Naive thymus-derived CD8-positive, alpha-beta T cell (primary cell): ENCODE measurements at regions not wholly inside any gene's neighbourhood (a gene's known extent, or its start where the extent isn't known, plus 50 kb on each side); places are given as distances from the start of the nearest gene placed in this dataset.

Source experiments
- ATAC-seq, 2 donors: fragments of 150-1000 bp; cut with Tn5 transposase in 1 of 2; sonication (Bioruptor Pico), chemical (Tn5 transposase) in 1 of 2; 1 replicate in 1 of 2; 2 replicates in 1 of 2; pipeline ENCODE4 v1.10.0; 2021; ENCODE audit warnings: mild to moderate bottlenecking in 2 of 2, moderate library complexity in 2 of 2
- POLR2A ChIA-PET: fragments of 350-600 bp; sonication (Branson Sonifier 250); formaldehyde crosslinking; loops from one replicate; lab custom pipeline; 2021; ENCODE audit warnings: antibody characterized with exemption; lab: Charles Lee
- DNase-seq, 10 donors: peaks; one replicate each; pipeline versions ENCODE4 v3.0.0 to v3.0.0-alpha.2; 2020 to 2022
- H3K27ac Mint-ChIP-seq, 10 donors: one replicate each; pipeline ENCODE4 v1.8.0; 2020 to 2022; ENCODE audit warnings: mild to moderate bottlenecking in 10 of 10, mixed read lengths in 10 of 10, moderate library complexity in 4 of 10, inconsistent platforms in 1 of 10
- H3K27me3 Mint-ChIP-seq, 5 donors: one replicate each; pipeline ENCODE4 v1.8.0; 2021 to 2022; ENCODE audit warnings: mixed read lengths in 5 of 5
- H3K36me3 Mint-ChIP-seq, 3 donors: one replicate each; pipeline ENCODE4 v1.8.0; 2020 to 2022; ENCODE audit warnings: mixed read lengths in 3 of 3, mild to moderate bottlenecking in 2 of 3, inconsistent platforms in 1 of 3
- H3K4me1 Mint-ChIP-seq, 4 donors: one replicate each; pipeline ENCODE4 v1.8.0; 2021 to 2022; ENCODE audit warnings: mixed read lengths in 4 of 4
- H3K4me3 Mint-ChIP-seq, 10 donors: one replicate each; pipeline ENCODE4 v1.8.0; 2020 to 2022; ENCODE audit warnings: mild to moderate bottlenecking in 10 of 10, mixed read lengths in 10 of 10, moderate library complexity in 6 of 10, inconsistent platforms in 1 of 10
- H3K9me3 Mint-ChIP-seq, 9 donors: one replicate each; pipeline ENCODE4 v1.8.0; 2020 to 2022; ENCODE audit warnings: mixed read lengths in 9 of 9, mild to moderate bottlenecking in 3 of 9, inconsistent platforms in 1 of 9, moderate library complexity in 1 of 9

DNA sequence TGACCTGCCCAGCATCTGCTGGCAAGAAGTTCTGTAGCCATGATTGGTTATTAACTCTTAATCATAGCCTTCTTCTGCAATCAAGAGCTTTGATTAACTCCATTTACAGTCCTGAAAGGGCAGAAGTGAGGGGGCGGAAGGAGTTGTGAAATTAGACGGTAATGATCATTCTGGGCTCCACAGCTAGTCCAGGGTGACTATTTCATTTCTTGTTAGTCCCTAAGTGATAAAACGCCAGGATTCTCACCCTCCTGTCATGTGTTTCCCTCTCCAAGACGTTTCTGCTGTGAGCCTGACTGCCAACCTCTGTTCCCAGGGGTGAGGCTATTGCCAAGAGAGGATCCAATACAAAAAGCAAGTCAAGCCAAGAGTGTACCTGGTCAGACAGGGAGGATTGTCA, 155.9 kb upstream of the IPO5 start:
- Mint-ChIP-seq H3K4me1 (no peaks in the 10 kb centered on the region), H3K9me3 (peaks cover 0 to 50% (median 31%) of the 10 kb centered on the region in 9 donors), H3K4me3 (no peak overlapping the region), H3K27ac (no peak overlapping the region), H3K27me3 (peaks cover 6 to 32% (median 27%) of the 10 kb centered on the region in 5 donors), H3K36me3 (peaks cover 0 to 42% (median 7%) of the 10 kb centered on the region in 3 donors)
- DNase-seq (no peak), ATAC-seq (no peak)
- POLR2A ChIA-PET = no interaction called here

DNA sequence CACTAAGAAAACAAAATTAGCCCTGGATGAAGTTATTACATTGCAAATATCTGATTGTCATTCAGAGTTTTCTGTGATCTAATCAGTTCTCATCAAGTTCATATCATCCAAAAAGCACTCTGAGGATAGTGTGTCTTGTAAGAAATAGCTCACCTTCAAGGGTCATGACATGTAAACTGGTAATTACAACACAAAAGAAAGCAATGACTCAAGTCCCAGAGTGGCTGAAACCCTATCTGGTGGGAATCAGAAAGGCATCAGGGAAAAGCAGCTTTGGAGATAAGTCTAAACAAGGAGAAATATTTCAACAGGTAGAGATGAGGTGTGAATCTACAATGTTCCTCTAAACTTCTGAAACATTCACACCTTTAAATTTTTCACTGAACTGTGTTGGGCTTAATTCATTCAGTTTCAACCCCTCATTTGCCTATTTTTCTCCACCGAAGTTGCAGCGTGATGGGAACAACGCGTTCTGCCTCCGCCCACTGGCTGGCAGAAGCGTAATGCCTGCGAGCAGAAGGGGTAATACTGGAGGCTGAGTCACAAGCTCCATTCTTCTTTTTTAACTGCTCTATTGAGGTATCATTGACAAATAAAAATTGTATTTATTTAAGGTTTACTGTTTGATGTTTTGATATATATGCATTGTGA, 155.2 kb upstream of the IPO5 start:
- Mint-ChIP-seq H3K9me3 (peaks cover under 1 to 46% (median 27%) of the 10 kb centered on the region in 9 donors), H3K4me3 (no peak overlapping the region), H3K27ac (no peak overlapping the region), H3K36me3 (peaks cover 0 to 42% (median 3%) of the 10 kb centered on the region in 3 donors), H3K4me1 (no peaks in the 10 kb centered on the region), H3K27me3 (peaks cover 6 to 36% (median 28%) of the 10 kb centered on the region in 5 donors)
- DNase-seq (no peak), ATAC-seq (no peak)
- POLR2A ChIA-PET = no interaction called here

DNA sequence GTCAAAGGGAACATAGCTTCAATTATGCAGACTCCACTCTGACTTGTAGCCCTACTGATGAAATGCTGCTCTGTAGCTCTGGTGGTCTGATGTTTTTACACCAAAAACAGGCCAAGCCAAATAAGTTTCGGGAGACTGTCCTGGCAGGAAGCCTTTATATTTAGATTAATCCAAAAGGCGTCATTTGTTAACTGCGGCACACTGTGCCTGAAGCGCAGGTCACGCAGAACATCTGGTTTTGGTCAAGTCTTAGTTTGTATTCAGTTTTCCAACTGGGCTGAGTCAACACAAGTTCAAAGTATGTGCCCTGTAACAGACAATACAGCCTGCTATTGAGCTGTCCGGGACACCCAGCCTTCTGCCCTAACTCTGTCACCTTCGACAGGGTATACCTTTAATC, 154.6 kb upstream of the IPO5 start:
- POLR2A ChIA-PET = no interaction called here
- Mint-ChIP-seq H3K9me3 (peaks cover 6 to 46% (median 24%) of the 10 kb centered on the region in 9 donors), H3K27me3 (peaks cover 12 to 41% (median 31%) of the 10 kb centered on the region in 5 donors), H3K4me3 (no peak overlapping the region), H3K36me3 (peaks cover 0 to 43% (median 2%) of the 10 kb centered on the region in 3 donors), H3K4me1 (no peaks in the 10 kb centered on the region), H3K27ac (no peak overlapping the region)
- ATAC-seq (no peak), DNase-seq (no peak)

DNA sequence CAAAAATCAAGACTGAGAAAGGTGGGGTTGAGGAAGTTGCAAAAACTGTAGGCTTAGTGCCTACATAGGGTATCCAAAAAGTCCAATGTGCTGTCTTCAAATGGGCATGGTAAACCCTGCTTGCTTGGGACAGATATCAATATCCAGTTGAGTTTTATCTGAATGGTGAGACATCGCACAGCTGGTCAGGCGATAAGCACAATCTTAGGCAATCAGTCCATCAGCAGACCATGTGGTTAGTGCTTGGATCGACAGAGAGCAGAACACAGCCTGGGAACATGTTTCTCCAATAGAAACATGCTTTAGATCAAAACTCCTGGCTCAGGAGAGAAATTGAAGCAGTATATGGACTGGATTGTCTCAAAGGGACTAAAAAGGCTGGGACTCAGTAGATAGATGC, 151.3 kb upstream of the IPO5 start:
- no peak overlapping the region for H3K4me3 Mint-ChIP-seq
- H3K9me3 Mint-ChIP-seq = peaks cover 0 to 22% (median 3%) of the 10 kb centered on the region in 9 donors
- DNase-seq = no peak
- no peak overlapping the region for H3K27ac Mint-ChIP-seq
- H3K36me3 Mint-ChIP-seq = peaks cover 0 to 22% (median 0%) of the 10 kb centered on the region in 3 donors
- ATAC-seq = no peak
- POLR2A ChIA-PET = no interaction called here
- peaks cover 20 to 63% (median 39%) of the 10 kb centered on the region in 5 donors for H3K27me3 Mint-ChIP-seq
- no peaks in the 10 kb centered on the region for H3K4me1 Mint-ChIP-seq

DNA sequence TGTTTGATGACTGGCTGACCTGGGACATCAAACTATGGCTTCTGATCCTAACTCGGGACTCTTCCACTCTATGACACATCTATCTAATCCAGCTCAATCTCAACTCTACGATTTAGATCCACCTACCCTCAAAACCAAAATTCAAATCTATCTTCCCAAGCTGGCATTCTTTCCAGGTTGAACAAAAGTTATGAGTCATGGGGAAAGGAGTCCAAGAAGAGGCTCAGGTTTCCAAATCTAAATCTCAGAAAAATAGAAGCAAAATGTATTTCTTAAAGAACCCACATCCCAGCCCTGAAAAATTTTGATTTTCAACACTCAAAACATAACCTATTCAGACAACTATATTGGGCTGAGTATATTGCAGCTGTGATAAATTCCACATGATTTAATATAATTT, 143.9 kb upstream of the IPO5 start:
- peaks cover 13 to 51% (median 28%) of the 10 kb centered on the region in 5 donors for H3K27me3 Mint-ChIP-seq
- peaks cover 0 to 17% (median under 1%) of the 10 kb centered on the region in 9 donors for H3K9me3 Mint-ChIP-seq
- no peaks in the 10 kb centered on the region for H3K4me1 Mint-ChIP-seq
- no peak overlapping the region for H3K27ac Mint-ChIP-seq
- DNase-seq (no peak), ATAC-seq (no peak)
- POLR2A ChIA-PET = no interaction called here
- no peaks in the 10 kb centered on the region for H3K36me3 Mint-ChIP-seq
- no peak overlapping the region for H3K4me3 Mint-ChIP-seq

DNA sequence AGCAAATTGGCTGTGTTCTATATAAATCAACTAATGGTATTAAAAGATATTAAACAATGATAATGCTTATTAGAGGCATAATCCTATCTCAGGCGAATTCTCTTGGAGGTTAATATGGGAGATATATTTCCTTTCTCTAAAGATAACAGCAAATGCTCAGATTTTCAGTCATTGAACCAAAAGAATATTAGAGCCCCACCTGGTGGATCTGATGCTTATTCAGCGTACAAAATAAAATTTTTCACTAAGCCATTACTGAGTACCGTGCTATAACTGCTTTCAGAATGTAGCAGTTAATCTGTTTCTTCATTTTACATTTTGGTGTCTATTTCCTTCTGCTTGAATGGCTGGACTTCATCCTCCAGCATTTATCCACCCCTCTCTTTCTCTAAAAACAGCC, 143.3 kb upstream of the IPO5 start:
- DNase-seq (no peak), ATAC-seq (no peak)
- Mint-ChIP-seq H3K9me3 (peaks cover 0 to 17% (median 0%) of the 10 kb centered on the region in 9 donors), H3K4me1 (no peaks in the 10 kb centered on the region), H3K27ac (no peak overlapping the region), H3K27me3 (peaks cover 8 to 46% (median 23%) of the 10 kb centered on the region in 5 donors), H3K4me3 (no peak overlapping the region), H3K36me3 (no peaks in the 10 kb centered on the region)
- POLR2A ChIA-PET = no interaction called here

DNA sequence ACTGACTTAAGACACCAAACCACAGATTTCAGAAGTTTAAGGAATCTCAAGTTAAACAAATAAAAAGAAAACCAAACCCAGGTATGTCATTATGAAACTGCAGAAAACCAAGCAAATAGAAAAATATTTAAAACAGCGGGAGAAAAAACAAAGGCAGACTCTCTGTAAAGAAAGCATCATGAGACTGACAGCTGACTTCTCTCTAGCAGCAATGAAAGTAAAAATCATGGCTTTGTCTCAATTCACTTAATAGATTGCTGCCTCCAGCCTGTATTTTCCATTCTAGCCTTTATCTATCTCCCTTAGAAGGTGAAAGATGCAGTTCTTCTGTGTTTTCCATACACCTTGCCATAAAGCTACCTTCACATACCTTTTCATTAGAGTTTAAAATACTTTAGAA, 131.1 kb upstream of the IPO5 start:
- Mint-ChIP-seq H3K4me1 (no peaks in the 10 kb centered on the region), H3K4me3 (no peak overlapping the region), H3K36me3 (peaks cover 0 to 5% (median 0%) of the 10 kb centered on the region in 3 donors), H3K27me3 (peaks cover 6 to 34% (median 18%) of the 10 kb centered on the region in 5 donors), H3K27ac (no peak overlapping the region), H3K9me3 (peaks cover 0 to 9% (median 2%) of the 10 kb centered on the region in 9 donors)
- ATAC-seq (no peak), DNase-seq (no peak)
- POLR2A ChIA-PET = no interaction called here

DNA sequence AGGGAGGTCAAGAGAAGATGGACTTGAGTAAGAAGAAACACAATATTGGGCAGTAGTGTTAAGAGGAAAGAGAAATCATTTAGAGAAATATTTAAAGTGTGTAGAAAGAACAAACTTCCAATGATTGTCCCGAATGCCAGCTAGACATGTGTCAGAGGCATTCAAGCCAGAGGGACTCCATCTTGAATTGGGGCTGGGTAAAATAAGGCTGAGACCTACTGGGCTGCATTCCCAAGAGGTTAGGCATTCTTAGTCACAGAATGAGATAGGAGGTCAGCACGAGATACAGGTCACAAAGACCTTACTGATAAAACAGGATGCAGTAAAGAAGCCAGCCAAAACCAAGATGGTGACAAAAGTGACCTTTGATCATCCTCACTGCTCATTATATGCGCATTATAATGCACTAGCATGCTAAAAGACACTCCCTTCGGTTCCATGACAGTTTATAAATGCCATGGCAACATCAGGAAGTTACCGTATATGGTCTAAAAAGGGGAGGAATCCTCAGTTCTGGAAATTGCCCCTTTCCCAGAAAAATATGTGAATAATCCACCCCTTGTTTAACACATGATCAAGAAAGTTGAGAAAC, 127.0 kb upstream of the IPO5 start:
- no peak for DNase-seq
- POLR2A ChIA-PET = no interaction called here
- H3K27ac Mint-ChIP-seq = no peak overlapping the region
- peaks cover 6 to 19% (median 18%) of the 10 kb centered on the region in 5 donors for H3K27me3 Mint-ChIP-seq
- H3K36me3 Mint-ChIP-seq = peaks cover 0 to 5% (median 0%) of the 10 kb centered on the region in 3 donors
- H3K4me1 Mint-ChIP-seq = no peaks in the 10 kb centered on the region
- no peak for ATAC-seq
- peaks cover 0 to 9% (median 2%) of the 10 kb centered on the region in 9 donors for H3K9me3 Mint-ChIP-seq
- H3K4me3 Mint-ChIP-seq = no peak overlapping the region

DNA sequence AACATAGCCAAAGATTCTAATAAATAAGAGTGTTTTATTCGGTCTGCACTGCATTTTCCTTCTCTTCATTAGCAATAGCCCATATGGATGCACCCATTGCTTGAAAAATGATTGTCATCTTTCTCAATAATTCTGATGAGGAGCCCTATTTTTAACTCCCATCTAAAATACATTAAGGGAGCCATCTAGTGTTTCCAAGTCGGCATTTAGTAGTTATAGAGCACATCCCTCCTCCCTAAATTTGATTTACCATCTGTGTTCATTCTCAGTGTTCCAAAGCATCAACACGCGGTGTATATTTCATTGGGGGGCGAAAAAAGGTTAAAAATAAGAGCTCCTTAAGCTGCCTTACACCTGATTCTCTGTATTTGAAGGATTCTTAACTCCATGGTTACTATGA, 119.2 kb upstream of the IPO5 start:
- peaks cover 0 to 18% (median 6%) of the 10 kb centered on the region in 5 donors for H3K27me3 Mint-ChIP-seq
- no peak overlapping the region for H3K27ac Mint-ChIP-seq
- peaks cover 0 to 1% (median 0%) of the 10 kb centered on the region in 3 donors for H3K36me3 Mint-ChIP-seq
- ATAC-seq = no peak
- H3K4me3 Mint-ChIP-seq = no peak overlapping the region
- POLR2A ChIA-PET = no interaction called here
- no peaks in the 10 kb centered on the region for H3K4me1 Mint-ChIP-seq
- no peak for DNase-seq
- H3K9me3 Mint-ChIP-seq = peaks cover 0 to 6% (median 3%) of the 10 kb centered on the region in 9 donors

DNA sequence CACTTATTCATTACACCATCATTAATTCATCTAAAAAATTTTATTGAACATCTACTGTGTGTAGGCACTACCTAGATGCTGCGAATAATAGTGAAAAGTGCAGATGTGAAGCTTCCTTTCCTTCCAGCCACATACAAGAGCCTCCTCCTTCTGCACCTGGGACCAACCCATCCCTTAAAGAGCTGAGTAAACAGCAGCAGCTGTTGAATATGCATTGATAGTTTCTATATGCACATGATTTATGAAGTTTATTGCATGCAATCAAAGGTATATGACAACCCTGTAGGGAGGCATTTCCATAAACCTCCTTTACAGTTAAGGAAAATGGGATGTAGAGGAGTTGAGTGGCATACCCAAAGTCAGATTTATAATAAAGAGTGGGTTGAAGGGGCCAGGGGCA, 110.3 kb upstream of the IPO5 start:
- Mint-ChIP-seq H3K27me3 (peaks cover 19 to 60% (median 29%) of the 10 kb centered on the region in 5 donors), H3K4me1 (no peaks in the 10 kb centered on the region), H3K4me3 (no peak overlapping the region), H3K27ac (no peak overlapping the region), H3K9me3 (peaks cover 0 to 4% (median 0%) of the 10 kb centered on the region in 9 donors), H3K36me3 (no peaks in the 10 kb centered on the region)
- POLR2A ChIA-PET = no interaction called here
- DNase-seq = no peak
- no peak for ATAC-seq

DNA sequence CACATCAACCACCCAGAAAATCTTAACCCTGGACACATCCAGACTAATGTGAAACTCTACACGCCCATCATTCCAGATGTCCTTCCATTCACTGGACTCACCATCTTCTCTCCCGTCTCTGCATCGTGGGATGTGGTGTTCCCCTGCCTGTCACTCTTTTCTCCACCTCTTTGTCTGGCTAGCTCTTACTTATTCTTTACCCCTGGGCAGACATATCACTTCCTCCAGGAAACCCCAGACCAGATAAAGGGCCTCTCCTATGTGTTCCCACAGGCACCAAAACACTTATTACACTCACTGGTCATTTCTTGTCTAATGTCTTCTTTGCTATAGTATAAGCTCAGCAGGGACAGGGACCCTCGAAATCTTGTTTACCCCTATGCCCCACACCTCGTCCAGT, 109.3 kb upstream of the IPO5 start:
- Mint-ChIP-seq H3K4me1 (peaks cover 0 to under 1% (median 0%) of the 10 kb centered on the region in 4 donors), H3K27ac (no peak overlapping the region), H3K4me3 (no peak overlapping the region), H3K36me3 (no peaks in the 10 kb centered on the region), H3K27me3 (peaks cover 23 to 55% (median 28%) of the 10 kb centered on the region in 5 donors), H3K9me3 (peaks cover 0 to 2% (median 0%) of the 10 kb centered on the region in 9 donors)
- no peak for ATAC-seq
- no peak for DNase-seq
- POLR2A ChIA-PET = no interaction called here

DNA sequence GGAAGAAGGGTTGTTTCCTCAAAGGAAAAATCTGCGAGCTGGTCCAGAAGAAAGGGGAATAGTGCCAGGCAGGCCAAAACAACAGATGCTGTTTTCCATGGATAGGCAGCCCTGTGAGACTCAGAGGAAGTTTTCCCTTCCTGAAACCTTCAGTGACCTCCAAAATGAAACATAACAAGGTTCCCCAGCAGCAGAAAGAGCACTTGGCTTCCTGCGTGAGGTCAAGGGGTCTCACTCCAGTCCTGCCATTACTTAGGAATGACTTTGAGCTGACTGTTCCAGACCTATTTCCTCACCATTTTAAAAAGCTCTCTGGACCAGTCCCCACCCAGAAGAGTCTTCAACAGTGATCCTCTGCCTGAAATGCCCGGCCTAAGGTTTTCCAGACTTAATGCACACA, 104.6 kb upstream of the IPO5 start:
- Mint-ChIP-seq H3K27ac (no peak overlapping the region), H3K9me3 (peaks cover 0 to 3% (median 0%) of the 10 kb centered on the region in 9 donors), H3K4me1 (peaks cover 0 to 5% (median 0%) of the 10 kb centered on the region in 4 donors), H3K4me3 (no peak overlapping the region), H3K27me3 (peaks cover 13 to 33% (median 31%) of the 10 kb centered on the region in 5 donors), H3K36me3 (no peaks in the 10 kb centered on the region)
- POLR2A ChIA-PET = no interaction called here
- ATAC-seq (no peak), DNase-seq (no peak)

DNA sequence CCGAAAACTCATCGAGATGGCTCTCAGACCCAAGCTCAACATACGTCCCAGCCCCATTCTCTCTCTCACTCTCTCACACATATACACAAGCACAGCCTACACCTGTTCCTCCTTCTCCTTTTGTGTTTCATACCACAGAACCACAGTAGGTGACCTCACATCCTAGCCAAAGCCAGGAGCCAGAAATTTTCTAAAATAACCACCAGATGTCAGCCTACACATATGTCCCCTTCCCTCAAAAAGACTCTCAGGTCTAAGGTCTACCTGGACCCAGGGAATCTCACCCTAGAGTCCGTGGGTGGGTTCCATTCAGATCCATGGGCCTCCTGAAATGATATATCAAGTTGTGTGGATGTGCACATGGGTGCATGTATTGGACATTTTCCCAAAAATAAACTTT, 104.2 kb upstream of the IPO5 start:
- Mint-ChIP-seq H3K27me3 (peaks cover 9 to 29% (median 27%) of the 10 kb centered on the region in 5 donors), H3K36me3 (no peaks in the 10 kb centered on the region), H3K9me3 (peaks cover 0 to 3% (median 0%) of the 10 kb centered on the region in 9 donors), H3K4me3 (no peak overlapping the region), H3K4me1 (peaks cover 0 to 5% (median 0%) of the 10 kb centered on the region in 4 donors), H3K27ac (no peak overlapping the region)
- DNase-seq (no peak), ATAC-seq (peak in 1 of 2 donors; percentile 18)
- POLR2A ChIA-PET = no interaction called here
